ENCODE measurements at regions not wholly inside any gene's neighbourhood (a gene's known extent, or its start where the extent isn't known, plus 50 kb on each side); places are given as distances from the start of the nearest gene placed in this dataset.

- no peak for DNase-seq
Observed at GRCh38 chr1:84090447-84091245, 53.4 kb upstream of the PRKACB start.

- DNase-seq: no peak
Observed at GRCh38 chr1:84089867-84090266, 54.2 kb upstream of the PRKACB start.

- DNase-seq: no peak
Observed at GRCh38 chr1:84089465-84089864, 54.6 kb upstream of the PRKACB start.

GRCh38 chr1:84086616-84087015, 57.5 kb upstream of the PRKACB start:
- DNase-seq: no peak

GRCh38 chr1:84086189-84086588, 57.9 kb upstream of the PRKACB start:
- no peak for DNase-seq

- no peak for DNase-seq
Observed at GRCh38 chr1:84083307-84083706, 60.8 kb upstream of the PRKACB start.

- no peak for DNase-seq
Observed at GRCh38 chr1:84078842-84079202, 65.2 kb upstream of the PRKACB start.

- peak; percentile 55 for DNase-seq
Observed at GRCh38 chr1:84078108-84078841, 65.8 kb upstream of the PRKACB start.

GRCh38 chr1:84077476-84078107, 66.5 kb upstream of the PRKACB start:
- DNase-seq: peak; percentile 85

- no peak for DNase-seq
Observed at GRCh38 chr1:84073266-84073665, 70.8 kb upstream of the PRKACB start.

- no peak for DNase-seq
Observed at GRCh38 chr1:84069236-84069845, 70.4 kb upstream of the TTLL7 start.

GRCh38 chr1:84062496-84062895, 63.6 kb upstream of the TTLL7 start:
- no peak for DNase-seq

GRCh38 chr1:84061336-84061735, 62.4 kb upstream of the TTLL7 start:
- no peak for DNase-seq

- no peak for DNase-seq
Observed at GRCh38 chr1:84060781-84061180, 61.8 kb upstream of the TTLL7 start.

- DNase-seq: no peak
Observed at GRCh38 chr1:84048820-84049219, 49.9 kb upstream of the TTLL7 start.
